H1 (cell line): ENCODE measurements at regions not wholly inside any gene's neighbourhood (a gene's known extent, or its start where the extent isn't known, plus 50 kb on each side); places are given as distances from the start of the nearest gene placed in this dataset.

ENCODE experiments used
- CTCF ChIA-PET: fragments of 300-600 bp; sonication (Branson Sonifier 250); formaldehyde crosslinking; loops from one replicate; lab custom pipeline; 2021; ENCODE audit not compliant: partially characterized antibody; lab: Charles Lee
- POLR2A ChIA-PET: fragments of 300-600 bp; sonication (Branson Sonifier 250); formaldehyde crosslinking; loops from one replicate; lab custom pipeline; 2021; ENCODE audit warnings: inconsistent platforms; ENCODE audit not compliant: partially characterized antibody; lab: Charles Lee
- DNase-seq, 2 experiments: peaks; one replicate each; pipeline versions ENCODE4 v3.0.0 to v3.0.0-alpha.2; 2010 to 2022; ENCODE audit warnings: low spot score in 2 of 2, low read depth in 1 of 2, mixed read lengths in 1 of 2
- FAIRE-seq: peaks from 2 replicates; lab custom pipeline; 2011; peaks lifted over from hg19 to GRCh38; lab: Jason Lieb, UNC
- H2AFZ ChIP-seq: 2 replicates; pipeline ENCODE4 v1.8.1; 2012; ENCODE audit warnings: low read length, inconsistent platforms
- H2AK5ac ChIP-seq: 2 replicates; pipeline ENCODE4 v1.6.1; 2013; ENCODE audit warnings: low read depth, low read length
- H2BK120ac ChIP-seq: replicated peaks from 2 replicates; pipeline ENCODE3; 2013; ENCODE audit warnings: low read depth, low read length, inconsistent platforms
- H2BK12ac ChIP-seq: 2 replicates; pipeline ENCODE4 v1.6.1; 2013; ENCODE audit warnings: low read depth, low read length
- H2BK15ac ChIP-seq: 2 replicates; pipeline ENCODE4 v1.6.1; 2013; ENCODE audit warnings: low read length
- H2BK20ac ChIP-seq: 2 replicates; pipeline ENCODE4 v1.6.1; 2013; ENCODE audit warnings: low read length
- H2BK5ac ChIP-seq: 2 replicates; pipeline ENCODE4 v1.6.1; 2013; ENCODE audit warnings: low read depth, low read length
- H3K14ac ChIP-seq: 2 replicates; pipeline ENCODE4 v1.6.1; 2013; ENCODE audit warnings: inconsistent platforms; ENCODE audit not compliant: insufficient read length
- H3K18ac ChIP-seq: 2 replicates; pipeline ENCODE4 v1.6.1; 2013; ENCODE audit warnings: low read length; ENCODE audit errors: extremely low read depth
- H3K23ac ChIP-seq: 2 replicates; pipeline ENCODE4 v1.6.1; 2013; ENCODE audit warnings: inconsistent platforms; ENCODE audit not compliant: insufficient read length
- H3K23me2 ChIP-seq: 2 replicates; pipeline ENCODE4 v1.6.1; 2013; ENCODE audit warnings: low read depth, low read length
- H3K27ac ChIP-seq: 2 replicates; pipeline ENCODE4 v1.6.1; 2011; ENCODE audit warnings: low read depth, low read length, inconsistent platforms
- H3K27me3 ChIP-seq, 4 experiments: replicated peaks in 1 of 4; 1 replicate in 1 of 4; 2 replicates in 3 of 4; pipeline versions ENCODE4 v1.6.1 to v1.8.1; 2011 to 2013; ENCODE audit warnings: low read length in 3 of 4, mild to moderate bottlenecking in 3 of 4, inconsistent platforms in 2 of 4, mixed read lengths in 2 of 4, moderate library complexity in 1 of 4; ENCODE audit not compliant: control insufficient read depth in 3 of 4, insufficient read depth in 3 of 4; ENCODE audit errors: extremely low read depth in 1 of 4
- H3K36me3 ChIP-seq, 4 experiments: 2 replicates each; pipeline versions ENCODE4 v1.6.1 to v1.8.1; 2011 to 2013; ENCODE audit warnings: mild to moderate bottlenecking in 4 of 4, low read length in 3 of 4, moderate library complexity in 2 of 4, control low read depth in 1 of 4, inconsistent platforms in 1 of 4; ENCODE audit not compliant: insufficient read depth in 4 of 4, control insufficient read depth in 2 of 4
- H3K4ac ChIP-seq: replicated peaks from 2 replicates; pipeline ENCODE3; 2013; ENCODE audit warnings: low read length, low read depth, mixed read lengths, inconsistent platforms; ENCODE audit not compliant: insufficient read length
- H3K4me1 ChIP-seq, 4 experiments: replicated peaks in 1 of 4; 1 replicate in 1 of 4; 2 replicates in 3 of 4; pipeline versions ENCODE4 v1.6.1 to v1.8.1; 2011 to 2013; ENCODE audit warnings: low read length in 3 of 4, inconsistent platforms in 2 of 4, mixed read lengths in 1 of 4; ENCODE audit not compliant: insufficient read depth in 4 of 4, control insufficient read depth in 3 of 4
- H3K4me2 ChIP-seq, 2 experiments: 2 replicates each; pipeline versions ENCODE4 v1.6.1 to v1.8.1; 2011 to 2013; ENCODE audit warnings: low read depth in 2 of 2, low read length in 2 of 2, control low read depth in 1 of 2, inconsistent platforms in 1 of 2, mild to moderate bottlenecking in 1 of 2; ENCODE audit not compliant: insufficient read depth in 1 of 2
- H3K4me3 ChIP-seq, 4 experiments: fragments of 200-600, 300-600 bp in 1 of 4; sonication (generic), shearing (Covaris generic), sonication (Bioruptor Twin) in 1 of 4; 2 replicates each; pipeline versions ENCODE4 v1.5.1 to v1.8.1; 2011 to 2016; ENCODE audit warnings: low read length in 4 of 4, low read depth in 3 of 4, control low read depth in 2 of 4, inconsistent platforms in 2 of 4, mild to moderate bottlenecking in 2 of 4, mixed read lengths in 1 of 4, moderate library complexity in 1 of 4; ENCODE audit not compliant: insufficient read depth in 2 of 4; ENCODE audit errors: extremely low read depth in 1 of 4
- H3K56ac ChIP-seq: replicated peaks from 2 replicates; pipeline ENCODE3; 2013; ENCODE audit warnings: low read depth, mild to moderate bottlenecking, mixed read lengths, low read length, inconsistent platforms; ENCODE audit not compliant: insufficient read length
- H3K79me1 ChIP-seq: 2 replicates; pipeline ENCODE4 v1.6.1; 2013; ENCODE audit warnings: low read depth, low read length, control low read depth
- H3K79me2 ChIP-seq, 2 experiments: 2 replicates each; pipeline versions ENCODE4 v1.6.1 to v1.8.1; 2012 to 2013; ENCODE audit warnings: low read length in 2 of 2, mild to moderate bottlenecking in 2 of 2, inconsistent platforms in 1 of 2; ENCODE audit not compliant: insufficient read depth in 2 of 2, control insufficient read depth in 1 of 2
- H3K9ac ChIP-seq, 4 experiments: replicated peaks in 1 of 4; 1 replicate in 1 of 4; 2 replicates in 3 of 4; pipeline versions ENCODE4 v1.6.1 to v1.8.1; 2011 to 2013; ENCODE audit warnings: low read depth in 3 of 4, low read length in 3 of 4, control low read depth in 2 of 4, mild to moderate bottlenecking in 2 of 4, moderate library complexity in 2 of 4, inconsistent platforms in 1 of 4; ENCODE audit errors: extremely low read depth in 1 of 4
- H3K9me3 ChIP-seq, 2 experiments: 2 replicates each; pipeline versions ENCODE4 v1.6.1 to v1.8.1; 2012 to 2013; ENCODE audit warnings: mild to moderate bottlenecking in 2 of 2, moderate library complexity in 2 of 2, control low read depth in 1 of 2, inconsistent platforms in 1 of 2, low read depth in 1 of 2, low read length in 1 of 2, mixed read lengths in 1 of 2; ENCODE audit not compliant: insufficient read depth in 2 of 2
- H4K20me1 ChIP-seq, 2 experiments: replicated peaks in 1 of 2; 2 replicates each; pipeline versions ENCODE3 to v1.8.1; 2011 to 2013; ENCODE audit warnings: inconsistent platforms in 2 of 2, low read length in 2 of 2, mild to moderate bottlenecking in 1 of 2; ENCODE audit not compliant: insufficient read depth in 2 of 2, control insufficient read depth in 1 of 2
- H4K5ac ChIP-seq: 2 replicates; pipeline ENCODE4 v1.6.1; 2013; ENCODE audit warnings: low read length, low read depth, mixed read lengths, inconsistent platforms; ENCODE audit not compliant: insufficient read length
- H4K8ac ChIP-seq: 2 replicates; pipeline ENCODE4 v1.8.0; 2013; ENCODE audit warnings: mild to moderate bottlenecking, moderate library complexity, low read length, inconsistent platforms; ENCODE audit not compliant: insufficient read depth; ENCODE audit errors: extremely low read depth
- H4K91ac ChIP-seq: replicated peaks from 2 replicates; pipeline ENCODE3; 2013; ENCODE audit warnings: low read length, mixed read lengths, inconsistent platforms; ENCODE audit not compliant: insufficient read length
- ASH2L ChIP-seq: fragments of 200-600, 300-600 bp; sonication (generic); IDR thresholded peaks from one replicate; pipeline ENCODE4 v1.7.1; 2017; ENCODE audit warnings: low read length
- BCL11A ChIP-seq, 2 experiments: IDR thresholded peaks; one replicate each; pipeline ENCODE4 v1.6.1; 2011; ENCODE audit warnings: low read depth in 2 of 2, low read length in 2 of 2, mild to moderate bottlenecking in 2 of 2
- CHD1 ChIP-seq: IDR thresholded peaks from 2 replicates; pipeline ENCODE4 v1.6.1; 2012; ENCODE audit warnings: low read depth, low read length, improper control_type of control experiment
- EP300 ChIP-seq, 2 experiments: IDR thresholded peaks; 1 replicate in 1 of 2; 2 replicates in 1 of 2; pipeline ENCODE4 v1.6.1; 2011 to 2012; ENCODE audit warnings: low read depth in 2 of 2, low read length in 2 of 2, mild to moderate bottlenecking in 2 of 2, borderline replicate concordance in 1 of 2, inconsistent platforms in 1 of 2, moderate library complexity in 1 of 2
- NRF1 ChIP-seq: IDR thresholded peaks from 2 replicates; pipeline ENCODE4 v1.6.1; 2011; ENCODE audit warnings: mild to moderate bottlenecking, low read depth, low read length, improper control_type of control experiment
- SAP30 ChIP-seq: fragments of 300-600 bp; sonication (generic); IDR thresholded peaks from 2 replicates; pipeline ENCODE4 v1.7.1; 2012; ENCODE audit warnings: low read length, moderate library complexity, mild to moderate bottlenecking, inconsistent platforms; ENCODE audit not compliant: insufficient read depth, insufficient replicate concordance
- SIRT6 ChIP-seq: IDR thresholded peaks from one replicate; pipeline ENCODE4 v1.7.1; 2012; ENCODE audit warnings: low read length, inconsistent platforms
- SUZ12 ChIP-seq: fragments of 200-600 bp; sonication (generic); IDR thresholded peaks from 2 replicates; pipeline ENCODE4 v1.6.1; 2012; ENCODE audit warnings: mild to moderate bottlenecking, inconsistent platforms, low read length, moderate library complexity, mixed read lengths
- YY1 ChIP-seq: IDR thresholded peaks from 2 replicates; pipeline ENCODE4 v1.6.1; 2011; ENCODE audit warnings: low read depth, mild to moderate bottlenecking, low read length

DNA sequence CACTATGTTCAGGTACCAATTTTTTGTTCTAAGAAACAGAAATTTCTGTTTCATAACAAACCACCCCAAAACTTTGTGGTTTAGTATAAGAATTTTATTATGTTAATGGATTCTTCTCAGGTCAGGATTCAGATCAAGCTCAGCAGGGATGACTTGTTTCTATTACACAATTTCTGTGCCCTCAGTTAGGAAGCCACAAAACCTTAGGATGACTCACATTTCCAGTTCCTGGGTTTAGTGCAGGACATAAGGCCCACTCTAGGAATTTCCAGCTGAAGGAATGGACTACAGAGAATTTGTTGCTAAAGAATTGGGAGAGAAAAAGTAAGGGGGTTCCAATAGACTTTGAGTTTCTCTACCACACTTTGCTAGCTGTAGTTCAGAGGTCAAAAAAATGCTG, 629.3 kb downstream of the ANXA1 start:
- Histone ChIP-seq H3K4me2 (no peak overlapping the region), H3K79me2 (no peaks in the 10 kb centered on the region), H3K27me3 (no peaks in the 10 kb centered on the region), H3K27ac (no peak overlapping the region), H3K23ac (no peak overlapping the region), H3K18ac (no peak overlapping the region), H3K79me1 (no peaks in the 10 kb centered on the region), H3K4me3 (no peak overlapping the region), H4K5ac (no peak overlapping the region), H4K8ac (no peak overlapping the region), H2AK5ac (no peak overlapping the region), H2BK15ac (no peak overlapping the region), H3K4ac (no peak overlapping the region), H4K20me1 (no peaks in the 10 kb centered on the region), H2BK12ac (no peak overlapping the region), H3K56ac (no peak overlapping the region), H3K4me1 (no peaks in the 10 kb centered on the region), H4K91ac (no peak overlapping the region), H2AFZ (no peak overlapping the region), H2BK5ac (no peak overlapping the region), H3K9me3 (no peaks in the 10 kb centered on the region), H2BK20ac (no peak overlapping the region), H3K23me2 (no peaks in the 10 kb centered on the region; the same call in 1 of the 2 replicates), H3K9ac (no peak overlapping the region), H2BK120ac (no peak overlapping the region), H3K36me3 (no peaks in the 10 kb centered on the region), H3K14ac (no peak overlapping the region)
- DNase-seq (no peak), FAIRE-seq (no peak)
- TF ChIP-seq EP300 (IDR thresholded peaks at IDR 0.05; ENCODE audit: borderline replicate concordance in 1 of 2, low read depth in 2 of 2, low read length in 2 of 2) = no peak
- TF ChIP-seq SIRT6 = no peak
- no peak for TF ChIP-seq CHD1
- TF ChIP-seq SUZ12 = no peak
- TF ChIP-seq SAP30 = no peak
- no peak for TF ChIP-seq BCL11A (IDR thresholded peaks at IDR 0.05; ENCODE audit: low read depth in 2 of 2, low read length in 2 of 2)
- no peak for TF ChIP-seq YY1
- TF ChIP-seq ASH2L = no peak
- TF ChIP-seq NRF1 = no peak
- CTCF ChIA-PET = no interaction called here
- POLR2A ChIA-PET = no interaction called here
